DND-41 (cell line): ENCODE measurements at regions not wholly inside any gene's neighbourhood (a gene's known extent, or its start where the extent isn't known, plus 50 kb on each side); places are given as distances from the start of the nearest gene placed in this dataset.

Experiments used
- ATAC-seq: fragments of 200-7000 bp; cut with Tn5 transposase; 3 replicates; pipeline ENCODE4 v1.9.1; 2021; ENCODE audit warnings: low read depth; ENCODE audit not compliant: insufficient read depth
- DNase-seq: peaks from one replicate; pipeline ENCODE4 v3.0.0-alpha.2; 2020
- H2AFZ ChIP-seq: 2 replicates; pipeline ENCODE4 v1.6.0; 2012; ENCODE audit warnings: low read depth, low read length
- H3K27ac ChIP-seq: 2 replicates; pipeline ENCODE4 v1.5.1; 2012; ENCODE audit warnings: low read length, inconsistent platforms
- H3K27me3 ChIP-seq: fragments of 200-600 bp; sonication (generic); 2 replicates; pipeline ENCODE4 v1.6.0; 2012; ENCODE audit warnings: low read length, mild to moderate bottlenecking, inconsistent platforms; ENCODE audit not compliant: insufficient read depth, poor library complexity
- H3K36me3 ChIP-seq: 2 replicates; pipeline ENCODE4 v1.5.1; 2012; ENCODE audit warnings: low read length, inconsistent platforms; ENCODE audit not compliant: insufficient read depth
- H3K4me1 ChIP-seq: 2 replicates; pipeline ENCODE4 v1.5.1; 2012; ENCODE audit warnings: mild to moderate bottlenecking, low read length; ENCODE audit not compliant: insufficient read depth
- H3K4me2 ChIP-seq: 2 replicates; pipeline ENCODE4 v1.6.0; 2012; ENCODE audit warnings: mild to moderate bottlenecking, moderate library complexity, low read length, inconsistent platforms; ENCODE audit not compliant: insufficient read depth
- H3K4me3 ChIP-seq, 2 experiments: fragments of 200-600 bp in 1 of 2; shearing (Covaris generic) in 1 of 2; 2 replicates each; pipeline ENCODE4 v1.5.1; 2012 to 2016; ENCODE audit warnings: inconsistent platforms in 2 of 2, low read length in 2 of 2, mild to moderate bottlenecking in 2 of 2, low read depth in 1 of 2, moderate library complexity in 1 of 2
- H3K79me2 ChIP-seq: 2 replicates; pipeline ENCODE4 v1.6.0; 2012; ENCODE audit warnings: low read length, inconsistent platforms; ENCODE audit not compliant: insufficient read depth
- H3K9ac ChIP-seq: 2 replicates; pipeline ENCODE4 v1.6.0; 2012; ENCODE audit warnings: low read depth, mild to moderate bottlenecking, inconsistent platforms, low read length, moderate library complexity
- H3K9me3 ChIP-seq: 2 replicates; pipeline ENCODE4 v1.5.1; 2012; ENCODE audit warnings: low read length, moderate library complexity, mild to moderate bottlenecking, inconsistent platforms; ENCODE audit not compliant: insufficient read depth, severe bottlenecking
- H4K20me1 ChIP-seq: 2 replicates; pipeline ENCODE4 v1.6.0; 2012; ENCODE audit warnings: low read length; ENCODE audit not compliant: insufficient read depth
- CTCF ChIP-seq: IDR thresholded peaks from 2 replicates; pipeline ENCODE4 v1.5.1; 2012; ENCODE audit warnings: borderline replicate concordance, low read length, moderate library complexity, mild to moderate bottlenecking; ENCODE audit not compliant: poor library complexity, severe bottlenecking; ENCODE audit errors: extremely low read depth
- EZH2 ChIP-seq: IDR thresholded peaks from 3 replicates; pipeline ENCODE4 v1.6.1; 2012; ENCODE audit warnings: borderline replicate concordance, low read depth, mild to moderate bottlenecking, moderate library complexity, low read length, inconsistent platforms; ENCODE audit not compliant: severe bottlenecking

- no peak overlapping the region for H3K9ac ChIP-seq
- TF ChIP-seq CTCF: no peak
- TF ChIP-seq EZH2: no peak
- H3K9me3 ChIP-seq: no peaks in the 10 kb centered on the region
- H3K4me3 ChIP-seq: no peak overlapping the region
- no peaks in the 10 kb centered on the region for H3K79me2 ChIP-seq
- H3K27ac ChIP-seq: no peak overlapping the region
- no peak overlapping the region for H3K4me2 ChIP-seq
- H3K36me3 ChIP-seq: no peaks in the 10 kb centered on the region
- H3K27me3 ChIP-seq: no peaks in the 10 kb centered on the region
- ATAC-seq (no peak), DNase-seq (no peak)
- no peaks in the 10 kb centered on the region for H3K4me1 ChIP-seq
- H4K20me1 ChIP-seq: no peaks in the 10 kb centered on the region
- H2AFZ ChIP-seq: no peak overlapping the region
These were observed 128.2 kb downstream of the SOX2 start for GRCh38 chr3:181839916-181840297.

GRCh38 chr3:181844211-181844610 lies 132.5 kb downstream of the SOX2 start:
- TF ChIP-seq CTCF (no peak), EZH2 (no peak)
- H3K4me2 ChIP-seq: no peak overlapping the region
- DNase-seq: no peak
- no peaks in the 10 kb centered on the region for H4K20me1 ChIP-seq
- no peak overlapping the region for H3K27ac ChIP-seq
- H3K27me3 ChIP-seq: no peaks in the 10 kb centered on the region
- H3K4me3 ChIP-seq: no peak overlapping the region
- no peaks in the 10 kb centered on the region for H3K36me3 ChIP-seq
- H3K9ac ChIP-seq: no peak overlapping the region
- H2AFZ ChIP-seq: no peak overlapping the region
- ATAC-seq: no peak
- H3K9me3 ChIP-seq: no peaks in the 10 kb centered on the region
- H3K4me1 ChIP-seq: no peaks in the 10 kb centered on the region
- no peaks in the 10 kb centered on the region for H3K79me2 ChIP-seq

GRCh38 chr3:181847276-181847675 lies 135.6 kb downstream of the SOX2 start:
- Histone ChIP-seq H3K36me3 (no peaks in the 10 kb centered on the region), H2AFZ (no peak overlapping the region), H3K9ac (no peak overlapping the region), H3K27ac (no peak overlapping the region), H3K9me3 (no peaks in the 10 kb centered on the region), H4K20me1 (no peaks in the 10 kb centered on the region), H3K27me3 (no peaks in the 10 kb centered on the region), H3K4me3 (no peak overlapping the region), H3K4me2 (no peak overlapping the region), H3K79me2 (no peaks in the 10 kb centered on the region), H3K4me1 (no peaks in the 10 kb centered on the region)
- TF ChIP-seq CTCF (no peak), EZH2 (no peak)
- no peak for ATAC-seq
- DNase-seq: no peak

- Histone ChIP-seq H3K9ac (no peak overlapping the region), H2AFZ (no peak overlapping the region), H3K79me2 (no peaks in the 10 kb centered on the region), H3K4me1 (no peaks in the 10 kb centered on the region), H3K36me3 (no peaks in the 10 kb centered on the region), H4K20me1 (no peaks in the 10 kb centered on the region), H3K27me3 (no peaks in the 10 kb centered on the region), H3K27ac (no peak overlapping the region), H3K4me2 (no peak overlapping the region), H3K9me3 (no peaks in the 10 kb centered on the region), H3K4me3 (no peak overlapping the region)
- DNase-seq: no peak
- no peak for ATAC-seq
- TF ChIP-seq EZH2 (no peak), CTCF (no peak)
These were observed 139.3 kb downstream of the SOX2 start for GRCh38 chr3:181851063-181851462.
